Gastrocnemius medialis (tissue), 4 donors: ENCODE measurements at regions not wholly inside any gene's neighbourhood (a gene's known extent, or its start where the extent isn't known, plus 50 kb on each side); places are given as distances from the start of the nearest gene placed in this dataset.

Experiments
- CTCF ChIP-seq, 5 experiments: fragments of 450-650 bp in 3 of 5; fragments of 200-600 bp in 2 of 5; sonication (generic) in 2 of 5; IDR thresholded peaks in 4 of 5; conservative IDR thresholded peaks in 1 of 5; 1 replicate in 4 of 5; 2 replicates in 1 of 5; pipeline ENCODE4 v1.5.1; 2016 to 2019; ENCODE audit warnings: antibody characterized with exemption in 5 of 5, mild to moderate bottlenecking in 3 of 5, moderate library complexity in 3 of 5
- POLR2A ChIP-seq, 2 donors: fragments of 450-650 bp; IDR thresholded peaks; one replicate each; pipeline ENCODE4 v1.6.1; 2017; ENCODE audit warnings: antibody characterized with exemption in 2 of 2, mild to moderate bottlenecking in 2 of 2, moderate library complexity in 2 of 2

- TF ChIP-seq CTCF (IDR thresholded peaks at IDR 0.05 in 4 of 5, conservative IDR thresholded peaks at IDR 0.05 in 1 of 5), result no peak
- no peak for TF ChIP-seq POLR2A (IDR thresholded peaks at IDR 0.05)
These were observed 680.2 kb downstream of the VRK1 start for GRCh38 chr14:97477353-97477752.
